Hepatocyte (in vitro differentiated cells): ENCODE measurements at regions not wholly inside any gene's neighbourhood (a gene's known extent, or its start where the extent isn't known, plus 50 kb on each side); places are given as distances from the start of the nearest gene placed in this dataset.

ENCODE experiments used
- EZH2 ChIP-seq: fragments of 200-600 bp; sonication (generic); IDR thresholded peaks from 2 replicates; pipeline ENCODE4 v1.6.1; 2016; ENCODE audit warnings: antibody characterized with exemption, mild to moderate bottlenecking, borderline replicate concordance
- EZH2phosphoT487 ChIP-seq: fragments of 200-600 bp; sonication (generic); IDR thresholded peaks from one replicate; pipeline ENCODE4 v1.6.1; 2018; ENCODE audit warnings: antibody characterized with exemption, mild to moderate bottlenecking, low read depth, moderate library complexity; ENCODE audit not compliant: unreplicated experiment, severe bottlenecking
- TF ChIP-seq, protein P1 (sequence below): fragments of 200-600 bp; sonication (generic); IDR thresholded peaks from 2 replicates; pipeline ENCODE4 v1.5.1; 2016; ENCODE audit warnings: antibody characterized with exemption, mild to moderate bottlenecking; ENCODE audit not compliant: poor library complexity

DNA sequence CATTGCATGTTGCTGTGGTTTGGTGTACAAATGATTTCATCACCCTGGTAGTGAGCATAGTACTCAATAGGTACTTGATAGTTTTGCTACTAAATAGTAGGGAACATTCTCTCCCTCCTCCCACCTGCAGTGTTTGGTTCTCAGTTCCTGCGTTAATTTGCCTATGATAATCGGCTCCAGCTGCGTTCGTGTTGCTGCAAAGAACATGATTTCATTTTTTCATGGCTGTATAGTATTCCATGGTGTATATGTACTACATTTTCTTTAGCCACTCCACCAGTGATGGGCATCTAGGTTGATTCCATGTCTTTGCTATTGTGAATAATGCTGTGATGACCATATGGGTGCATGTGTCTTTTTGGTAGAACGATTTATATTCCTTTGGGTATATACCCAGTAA, 903.4 kb downstream of the TTLL7 start:
- TF ChIP-seq, protein P1, sequence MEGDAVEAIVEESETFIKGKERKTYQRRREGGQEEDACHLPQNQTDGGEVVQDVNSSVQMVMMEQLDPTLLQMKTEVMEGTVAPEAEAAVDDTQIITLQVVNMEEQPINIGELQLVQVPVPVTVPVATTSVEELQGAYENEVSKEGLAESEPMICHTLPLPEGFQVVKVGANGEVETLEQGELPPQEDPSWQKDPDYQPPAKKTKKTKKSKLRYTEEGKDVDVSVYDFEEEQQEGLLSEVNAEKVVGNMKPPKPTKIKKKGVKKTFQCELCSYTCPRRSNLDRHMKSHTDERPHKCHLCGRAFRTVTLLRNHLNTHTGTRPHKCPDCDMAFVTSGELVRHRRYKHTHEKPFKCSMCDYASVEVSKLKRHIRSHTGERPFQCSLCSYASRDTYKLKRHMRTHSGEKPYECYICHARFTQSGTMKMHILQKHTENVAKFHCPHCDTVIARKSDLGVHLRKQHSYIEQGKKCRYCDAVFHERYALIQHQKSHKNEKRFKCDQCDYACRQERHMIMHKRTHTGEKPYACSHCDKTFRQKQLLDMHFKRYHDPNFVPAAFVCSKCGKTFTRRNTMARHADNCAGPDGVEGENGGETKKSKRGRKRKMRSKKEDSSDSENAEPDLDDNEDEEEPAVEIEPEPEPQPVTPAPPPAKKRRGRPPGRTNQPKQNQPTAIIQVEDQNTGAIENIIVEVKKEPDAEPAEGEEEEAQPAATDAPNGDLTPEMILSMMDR, result no peak
- no peak for TF ChIP-seq EZH2
- TF ChIP-seq EZH2phosphoT487, result no peak
